GM21619 (cell line): ENCODE measurements at regions not wholly inside any gene's neighbourhood (a gene's known extent, or its start where the extent isn't known, plus 50 kb on each side); places are given as distances from the start of the nearest gene placed in this dataset.

Experiments used
- ATAC-seq: cut with Tn5 transposase; IDR thresholded peaks from one replicate; pipeline ENCODE4 v1.9.1; 2021; ENCODE audit not compliant: unreplicated experiment

GRCh38 chr4:170657761-170658160, 568.0 kb upstream of the AADAT start:
- ATAC-seq, result no peak

- no peak for ATAC-seq
These were observed 566.8 kb upstream of the AADAT start for GRCh38 chr4:170656506-170656905.

GRCh38 chr4:170652571-170652970, 562.8 kb upstream of the AADAT start:
- no peak for ATAC-seq

- ATAC-seq, result no peak
These were observed 562.0 kb upstream of the AADAT start for GRCh38 chr4:170651786-170652185.

GRCh38 chr4:170627418-170627817, 537.7 kb upstream of the AADAT start:
- no peak for ATAC-seq

- ATAC-seq, result no peak
These were observed 534.1 kb upstream of the AADAT start for GRCh38 chr4:170623899-170624298.

- no peak for ATAC-seq
These were observed 520.7 kb upstream of the AADAT start for GRCh38 chr4:170610434-170610833.

GRCh38 chr4:170599894-170600293, 510.1 kb upstream of the AADAT start:
- no peak for ATAC-seq

- ATAC-seq, result no peak
These were observed 501.3 kb upstream of the AADAT start for GRCh38 chr4:170591076-170591475.

- ATAC-seq, result peak; percentile 91
These were observed 499.9 kb upstream of the AADAT start for GRCh38 chr4:170589597-170590191.

- ATAC-seq, result no peak
These were observed 492.2 kb upstream of the AADAT start for GRCh38 chr4:170581969-170582368.

GRCh38 chr4:170581322-170581721, 491.6 kb upstream of the AADAT start:
- no peak for ATAC-seq

GRCh38 chr4:170580651-170581050, 490.9 kb upstream of the AADAT start:
- no peak for ATAC-seq

- no peak for ATAC-seq
These were observed 449.2 kb upstream of the AADAT start for GRCh38 chr4:170538821-170539473.

- no peak for ATAC-seq
These were observed 440.3 kb upstream of the AADAT start for GRCh38 chr4:170529748-170530722.

GRCh38 chr4:170526471-170526870, 436.7 kb upstream of the AADAT start:
- ATAC-seq, result no peak

GRCh38 chr4:170522427-170522970, 432.7 kb upstream of the AADAT start:
- no peak for ATAC-seq

GRCh38 chr4:170497689-170498088, 407.9 kb upstream of the AADAT start:
- no peak for ATAC-seq

- peak; percentile 77 for ATAC-seq
These were observed 407.4 kb upstream of the AADAT start for GRCh38 chr4:170497112-170497511.

- ATAC-seq, result no peak
These were observed 402.2 kb upstream of the AADAT start for GRCh38 chr4:170491981-170492380.

- no peak for ATAC-seq
These were observed 386.6 kb upstream of the AADAT start for GRCh38 chr4:170476351-170476750.
